MM.1S (cell line): ENCODE measurements at regions not wholly inside any gene's neighbourhood (a gene's known extent, or its start where the extent isn't known, plus 50 kb on each side); places are given as distances from the start of the nearest gene placed in this dataset.

Experiments
- DNase-seq: peaks from one replicate; pipeline ENCODE4 v3.0.0-alpha.2; 2015
- H2AFZ ChIP-seq: fragments of 300-600 bp; sonication (generic); 2 replicates; pipeline ENCODE4 v1.6.0; 2016; ENCODE audit warnings: antibody characterized with exemption, low read length
- H3F3A ChIP-seq: fragments of 300-600 bp; sonication (generic); 2 replicates; pipeline ENCODE4 v1.6.1; 2016; ENCODE audit warnings: mild to moderate bottlenecking, antibody characterized with exemption, low read length, moderate library complexity, mixed read lengths; ENCODE audit not compliant: insufficient read depth
- H3K27ac ChIP-seq: fragments of 300-600 bp; sonication (generic); 2 replicates; pipeline ENCODE4 v1.5.1; 2016; ENCODE audit warnings: mild to moderate bottlenecking, low read length
- H3K27me3 ChIP-seq: fragments of 300-600 bp; sonication (generic); replicated peaks from 2 replicates; pipeline ENCODE4 v1.6.0; 2016; ENCODE audit warnings: low read length; ENCODE audit not compliant: insufficient read depth
- H3K36me3 ChIP-seq: fragments of 300-600 bp; sonication (generic); replicated peaks from 2 replicates; pipeline ENCODE4 v1.6.1; 2016; ENCODE audit warnings: mild to moderate bottlenecking, low read length, mixed read lengths; ENCODE audit not compliant: insufficient read depth
- H3K4me1 ChIP-seq: fragments of 300-600 bp; sonication (generic); 2 replicates; pipeline ENCODE4 v1.6.1; 2016; ENCODE audit warnings: low read length, mixed read lengths
- H3K4me2 ChIP-seq: fragments of 300-600 bp; sonication (generic); 2 replicates; pipeline ENCODE4 v1.6.0; 2016; ENCODE audit warnings: low read depth, low read length
- H3K4me3 ChIP-seq: fragments of 300-600 bp; sonication (generic); 2 replicates; pipeline ENCODE4 v1.5.1; 2016; ENCODE audit warnings: low read length, mixed read lengths
- H3K79me2 ChIP-seq: fragments of 300-600 bp; sonication (generic); 2 replicates; pipeline ENCODE4 v1.6.1; 2016; ENCODE audit warnings: mixed run types, low read length, mixed read lengths
- H3K9ac ChIP-seq: fragments of 300-600 bp; sonication (generic); 2 replicates; pipeline ENCODE4 v1.6.1; 2016; ENCODE audit warnings: low read length, mixed read lengths
- H3K9me2 ChIP-seq: fragments of 300-600 bp; sonication (generic); replicated peaks from 2 replicates; pipeline ENCODE4 v1.6.1; 2016; ENCODE audit warnings: mild to moderate bottlenecking, low read length, mixed read lengths; ENCODE audit not compliant: insufficient read depth
- H3K9me3 ChIP-seq: fragments of 300-600 bp; sonication (generic); replicated peaks from 2 replicates; pipeline ENCODE4 v1.6.1; 2016; ENCODE audit warnings: mild to moderate bottlenecking, low read length, mixed read lengths; ENCODE audit not compliant: insufficient read depth
- H4K20me1 ChIP-seq: fragments of 300-600 bp; sonication (generic); 2 replicates; pipeline ENCODE4 v1.6.1; 2016; ENCODE audit warnings: mild to moderate bottlenecking, low read length, moderate library complexity, mixed read lengths; ENCODE audit not compliant: insufficient read depth
- EZH2 ChIP-seq: fragments of 300-600 bp; sonication (generic); optimal IDR thresholded peaks from 2 replicates; pipeline ENCODE3; 2017; ENCODE audit warnings: low read depth, mild to moderate bottlenecking, antibody characterized with exemption, low read length, mixed read lengths
- EZH2phosphoT487 ChIP-seq: fragments of 300-600 bp; sonication (generic); IDR thresholded peaks from 2 replicates; pipeline ENCODE4 v1.6.1; 2018; ENCODE audit warnings: antibody characterized with exemption, low read length
- TF ChIP-seq, protein P1 (sequence below): fragments of 300-600 bp; sonication (generic); IDR thresholded peaks from 2 replicates; pipeline ENCODE4 v1.5.1; 2016; ENCODE audit warnings: antibody characterized with exemption, low read length, mixed read lengths

- H3K9me2 ChIP-seq = no peaks in the 10 kb centered on the region
- no peaks in the 10 kb centered on the region; the same call in 1 of the 2 replicates for H3K36me3 ChIP-seq
- no peak overlapping the region for H3K9ac ChIP-seq
- H3K27ac ChIP-seq = no peak overlapping the region
- no peak overlapping the region for H2AFZ ChIP-seq
- no peaks in the 10 kb centered on the region for H3K79me2 ChIP-seq
- H3K4me3 ChIP-seq = no peak overlapping the region
- no peaks in the 10 kb centered on the region for H3K27me3 ChIP-seq
- no peak for DNase-seq
- no peak overlapping the region for H3K4me2 ChIP-seq
- TF ChIP-seq EZH2 = no peak
- no peak for TF ChIP-seq EZH2phosphoT487
- TF ChIP-seq, protein P1, sequence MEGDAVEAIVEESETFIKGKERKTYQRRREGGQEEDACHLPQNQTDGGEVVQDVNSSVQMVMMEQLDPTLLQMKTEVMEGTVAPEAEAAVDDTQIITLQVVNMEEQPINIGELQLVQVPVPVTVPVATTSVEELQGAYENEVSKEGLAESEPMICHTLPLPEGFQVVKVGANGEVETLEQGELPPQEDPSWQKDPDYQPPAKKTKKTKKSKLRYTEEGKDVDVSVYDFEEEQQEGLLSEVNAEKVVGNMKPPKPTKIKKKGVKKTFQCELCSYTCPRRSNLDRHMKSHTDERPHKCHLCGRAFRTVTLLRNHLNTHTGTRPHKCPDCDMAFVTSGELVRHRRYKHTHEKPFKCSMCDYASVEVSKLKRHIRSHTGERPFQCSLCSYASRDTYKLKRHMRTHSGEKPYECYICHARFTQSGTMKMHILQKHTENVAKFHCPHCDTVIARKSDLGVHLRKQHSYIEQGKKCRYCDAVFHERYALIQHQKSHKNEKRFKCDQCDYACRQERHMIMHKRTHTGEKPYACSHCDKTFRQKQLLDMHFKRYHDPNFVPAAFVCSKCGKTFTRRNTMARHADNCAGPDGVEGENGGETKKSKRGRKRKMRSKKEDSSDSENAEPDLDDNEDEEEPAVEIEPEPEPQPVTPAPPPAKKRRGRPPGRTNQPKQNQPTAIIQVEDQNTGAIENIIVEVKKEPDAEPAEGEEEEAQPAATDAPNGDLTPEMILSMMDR = no peak
- H3K9me3 ChIP-seq = no peaks in the 10 kb centered on the region
- H4K20me1 ChIP-seq = no peaks in the 10 kb centered on the region
- no peaks in the 10 kb centered on the region for H3K4me1 ChIP-seq
- H3F3A ChIP-seq = no peaks in the 10 kb centered on the region
Measured at GRCh38 chr10:111539246-111539645, 462.4 kb downstream of the ADRA2A start.

DNA sequence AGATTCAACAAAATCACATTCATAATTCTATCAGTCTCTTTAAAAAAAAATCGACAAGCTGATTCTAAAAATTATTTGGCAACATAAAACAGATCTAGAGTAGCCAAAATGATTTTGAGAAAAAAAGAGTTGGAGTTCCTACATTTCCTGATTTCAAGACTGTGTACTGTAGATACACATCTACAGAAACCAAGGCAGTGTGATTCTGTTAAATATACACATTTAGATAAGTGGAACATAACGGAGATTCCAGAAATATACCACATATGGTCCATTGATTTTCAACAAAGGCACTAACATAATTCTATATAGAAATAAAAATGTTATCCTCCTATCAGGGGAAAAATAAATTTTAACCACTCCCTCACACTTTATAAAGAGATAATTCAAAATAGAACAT lies 467.0 kb downstream of the ADRA2A start:
- H3K4me3 ChIP-seq = no peak overlapping the region
- no peaks in the 10 kb centered on the region for H3K27me3 ChIP-seq
- H3K4me1 ChIP-seq = no peaks in the 10 kb centered on the region
- TF ChIP-seq EZH2phosphoT487 (no peak), EZH2 (no peak)
- TF ChIP-seq, protein P1 = no peak
- H3K9me2 ChIP-seq = no peaks in the 10 kb centered on the region
- no peak for DNase-seq
- H3K36me3 ChIP-seq = no peaks in the 10 kb centered on the region; the same call in 1 of the 2 replicates
- H3K9me3 ChIP-seq = no peaks in the 10 kb centered on the region
- H3K9ac ChIP-seq = no peak overlapping the region
- no peaks in the 10 kb centered on the region for H4K20me1 ChIP-seq
- no peaks in the 10 kb centered on the region for H3F3A ChIP-seq
- H3K79me2 ChIP-seq = no peaks in the 10 kb centered on the region
- H3K27ac ChIP-seq = no peak overlapping the region
- no peak overlapping the region for H3K4me2 ChIP-seq
- H2AFZ ChIP-seq = no peak overlapping the region

DNA sequence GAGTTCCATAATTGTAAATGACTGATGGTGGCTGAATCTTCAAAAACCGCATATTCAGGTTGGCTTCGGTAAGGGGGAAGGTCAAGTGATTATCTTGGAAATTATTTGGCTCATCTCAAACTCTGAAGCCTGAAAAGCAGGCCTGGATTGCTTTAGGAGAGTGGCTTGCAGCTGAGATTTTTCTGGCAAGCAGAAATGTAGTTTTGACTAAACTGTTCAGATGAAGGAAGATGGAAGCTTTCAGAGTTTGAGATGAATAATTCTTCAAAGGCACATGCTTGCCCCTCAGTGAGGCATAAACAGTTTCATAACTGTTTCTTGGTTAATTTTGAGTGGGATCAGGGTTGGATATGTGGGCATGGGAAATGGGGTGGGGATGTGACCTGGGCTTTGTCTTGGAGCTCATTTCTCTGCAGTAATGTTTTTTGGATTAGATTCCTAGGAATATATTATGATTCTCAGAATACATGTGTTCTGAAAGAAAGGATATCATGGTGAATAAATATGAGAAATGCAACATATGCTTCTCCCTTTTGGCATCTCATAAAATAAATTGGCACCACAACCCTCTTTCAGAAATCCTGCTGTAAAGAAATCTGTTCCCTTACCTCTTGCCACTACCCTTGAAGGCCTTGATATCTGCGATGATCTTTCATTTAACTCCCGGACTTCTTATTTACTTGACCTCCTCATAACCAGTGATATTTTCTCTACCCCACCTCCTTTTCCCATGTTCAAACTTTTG lies 469.2 kb downstream of the ADRA2A start:
- H3K27ac ChIP-seq = no peak overlapping the region
- no peak for TF ChIP-seq EZH2
- TF ChIP-seq EZH2phosphoT487 = no peak
- TF ChIP-seq, protein P1 = no peak
- no peaks in the 10 kb centered on the region for H3K4me1 ChIP-seq
- H3K4me3 ChIP-seq = no peak overlapping the region
- DNase-seq = no peak
- H2AFZ ChIP-seq = no peak overlapping the region
- H3K27me3 ChIP-seq = no peaks in the 10 kb centered on the region
- H3K36me3 ChIP-seq = no peaks in the 10 kb centered on the region; the same call in 1 of the 2 replicates
- H3F3A ChIP-seq = no peaks in the 10 kb centered on the region
- H3K4me2 ChIP-seq = no peak overlapping the region
- no peaks in the 10 kb centered on the region for H3K9me3 ChIP-seq
- no peaks in the 10 kb centered on the region for H3K79me2 ChIP-seq
- H4K20me1 ChIP-seq = no peaks in the 10 kb centered on the region
- no peak overlapping the region for H3K9ac ChIP-seq
- no peaks in the 10 kb centered on the region for H3K9me2 ChIP-seq
